GM23248 (cell line): ENCODE measurements at regions not wholly inside any gene's neighbourhood (a gene's known extent, or its start where the extent isn't known, plus 50 kb on each side); places are given as distances from the start of the nearest gene placed in this dataset.

ENCODE experiments used
- DNase-seq: peaks from one replicate; pipeline ENCODE4 v3.0.0-alpha.2; 2015
- H2AFZ ChIP-seq: fragments of 200-600 bp; sonication (generic); 2 replicates; pipeline ENCODE4 v1.6.1; 2016; ENCODE audit warnings: antibody characterized with exemption
- H3F3A ChIP-seq: fragments of 200-600 bp; sonication (generic); 2 replicates; pipeline ENCODE4 v1.6.1; 2016; ENCODE audit warnings: mild to moderate bottlenecking, antibody characterized with exemption, mixed run types; ENCODE audit not compliant: insufficient read depth
- H3K27ac ChIP-seq: fragments of 200-600 bp; sonication (generic); 2 replicates; pipeline ENCODE4 v1.5.1; 2016; ENCODE audit warnings: mild to moderate bottlenecking
- H3K27me3 ChIP-seq: fragments of 200-600 bp; sonication (generic); replicated peaks from 2 replicates; pipeline ENCODE4 v1.6.1; 2016; ENCODE audit warnings: mild to moderate bottlenecking; ENCODE audit not compliant: insufficient read depth
- H3K36me3 ChIP-seq: fragments of 200-600 bp; sonication (generic); 2 replicates; pipeline ENCODE4 v1.6.1; 2016; ENCODE audit warnings: low read depth, mild to moderate bottlenecking
- H3K4me1 ChIP-seq: fragments of 200-600 bp; sonication (generic); 2 replicates; pipeline ENCODE4 v1.6.1; 2016; ENCODE audit warnings: mild to moderate bottlenecking; ENCODE audit not compliant: insufficient read depth
- H3K4me2 ChIP-seq: fragments of 200-600 bp; sonication (generic); one replicate; pipeline ENCODE4 v1.6.1; 2016; ENCODE audit warnings: mild to moderate bottlenecking; ENCODE audit not compliant: unreplicated experiment
- H3K4me3 ChIP-seq: fragments of 200-600 bp; sonication (generic); 2 replicates; pipeline ENCODE4 v1.5.1; 2016; ENCODE audit warnings: mild to moderate bottlenecking
- H3K79me2 ChIP-seq: fragments of 200-600 bp; sonication (generic); 2 replicates; pipeline ENCODE4 v1.6.1; 2016; ENCODE audit warnings: mild to moderate bottlenecking; ENCODE audit not compliant: insufficient read depth
- H3K9ac ChIP-seq: fragments of 200-600 bp; sonication (generic); 2 replicates; pipeline ENCODE4 v1.6.1; 2016; ENCODE audit warnings: mild to moderate bottlenecking
- H3K9me2 ChIP-seq: fragments of 200-600 bp; sonication (generic); 2 replicates; pipeline ENCODE4 v1.6.1; 2016; ENCODE audit warnings: mixed run types, mild to moderate bottlenecking, moderate library complexity; ENCODE audit not compliant: insufficient read depth
- H3K9me3 ChIP-seq: fragments of 200-600 bp; sonication (generic); one replicate; pipeline ENCODE4 v1.6.1; 2017; ENCODE audit warnings: low read depth
- H4K20me1 ChIP-seq: fragments of 200-600 bp; sonication (generic); 2 replicates; pipeline ENCODE4 v1.6.0; 2016; ENCODE audit not compliant: insufficient read depth
- EZH2 ChIP-seq: fragments of 200-600 bp; sonication (generic); IDR thresholded peaks from 2 replicates; pipeline ENCODE4 v1.6.1; 2018; ENCODE audit warnings: antibody characterized with exemption, mild to moderate bottlenecking; ENCODE audit not compliant: insufficient read depth, poor library complexity, severe bottlenecking
- EZH2phosphoT487 ChIP-seq: fragments of 200-600 bp; sonication (generic); IDR thresholded peaks from 2 replicates; pipeline ENCODE4 v1.6.1; 2018; ENCODE audit warnings: antibody characterized with exemption, moderate library complexity, mild to moderate bottlenecking, low read depth; ENCODE audit not compliant: insufficient read depth
- WGBS, 2 experiments: methylation state at CpG; one replicate each; pipeline ENCODE4 v1.1.6; 2015 to 2017; ENCODE audit warnings: low lambda C conversion rate in 2 of 2, low coverage in 1 of 2; ENCODE audit errors: missing lambda C conversion rate in 2 of 2; 5-methylcytosine and 5-hydroxymethylcytosine counted together
- in situ Hi-C: fragments of 300-500 bp; cut with MboI; formaldehyde crosslinking; loops from 2 replicates; pipeline ENCODE4 v1.15.0; 2020

GRCh38 chr3:174540116-174540908 lies 318.8 kb upstream of the NAALADL2 start:
- Histone ChIP-seq H3K27me3 (no peaks in the 10 kb centered on the region), H3K79me2 (no peaks in the 10 kb centered on the region), H3K36me3 (no peaks in the 10 kb centered on the region), H4K20me1 (no peaks in the 10 kb centered on the region), H3K4me1 (peaks cover 10% of the 10 kb centered on the region), H3K9me2 (no peaks in the 10 kb centered on the region), H3K4me3 (no peak overlapping the region), H3F3A (peaks cover 9% of the 10 kb centered on the region), H2AFZ (no peak overlapping the region), H3K27ac (no peak overlapping the region), H3K4me2 (no peak overlapping the region), H3K9ac (no peak overlapping the region), H3K9me3 (no peaks in the 10 kb centered on the region)
- TF ChIP-seq EZH2phosphoT487 (no peak), EZH2 (no peak)
- no peak for DNase-seq
- WGBS, 2 experiments, result 92 to 97% methylated on average over 3 of the region's 3 CpGs
- in situ Hi-C loops, result no loop called here

GRCh38 chr3:174541708-174542315 lies 317.3 kb upstream of the NAALADL2 start:
- Histone ChIP-seq H3K27me3 (no peaks in the 10 kb centered on the region), H3K4me3 (no peak overlapping the region), H3K4me1 (peaks cover 10% of the 10 kb centered on the region), H2AFZ (no peak overlapping the region), H3K4me2 (peak overlapping the region; percentile 22), H3K9me2 (no peaks in the 10 kb centered on the region), H3K79me2 (no peaks in the 10 kb centered on the region), H3F3A (peaks cover 9% of the 10 kb centered on the region), H3K9ac (no peak overlapping the region), H3K9me3 (no peaks in the 10 kb centered on the region), H3K36me3 (no peaks in the 10 kb centered on the region), H4K20me1 (no peaks in the 10 kb centered on the region), H3K27ac (no peak overlapping the region)
- TF ChIP-seq EZH2phosphoT487 (no peak), EZH2 (no peak)
- in situ Hi-C loops, result no loop called here
- peak; percentile 72 for DNase-seq
- 56% methylated on average over 2 of the region's 2 CpGs for WGBS, 2 experiments

DNA sequence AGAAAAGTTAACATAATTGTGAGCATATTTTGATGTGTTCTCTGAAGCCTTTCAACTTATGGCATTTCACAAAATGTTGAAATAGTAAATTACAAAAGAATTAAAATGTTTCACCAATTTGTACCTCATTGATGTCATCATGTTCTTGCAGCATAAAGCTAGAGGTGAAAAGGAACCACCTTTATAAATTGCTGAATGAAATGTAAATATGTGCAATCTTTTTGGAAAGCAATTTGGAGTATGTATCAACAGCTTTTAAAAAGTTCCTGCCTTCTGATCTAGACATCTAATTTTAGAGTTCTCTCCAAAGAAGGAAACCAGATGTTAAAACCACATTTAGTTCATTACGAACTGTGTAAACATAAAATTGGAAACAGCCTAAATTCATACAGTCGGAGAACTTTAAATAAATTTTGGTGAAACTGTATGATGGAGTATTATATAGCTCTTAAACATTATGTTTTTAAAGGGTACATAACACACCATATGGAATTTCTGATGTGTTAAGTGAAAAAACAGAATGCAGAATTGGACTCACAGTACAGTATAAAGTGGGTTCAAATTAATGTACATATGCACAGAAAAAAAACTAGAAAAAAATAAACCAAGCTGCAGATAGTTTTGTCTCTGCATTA lies 311.2 kb upstream of the NAALADL2 start:
- WGBS, 2 experiments, result 21 to 27% methylated on average over 2 of the region's 2 CpGs
- 0 out of 2 replicates have a peak, but pooled peaks cover 6% of the 10 kb centered on the region for H3K4me1 ChIP-seq

GRCh38 chr3:174548841-174549623 lies 310.1 kb upstream of the NAALADL2 start:
- no peaks in the 10 kb centered on the region for H3K27me3 ChIP-seq
- H4K20me1 ChIP-seq, result no peaks in the 10 kb centered on the region
- H3K27ac ChIP-seq, result no peak overlapping the region
- in situ Hi-C loops, result no loop called here
- DNase-seq, result no peak
- 91 to 94% methylated on average over 4 of the region's 4 CpGs for WGBS, 2 experiments
- no peak overlapping the region for H2AFZ ChIP-seq
- H3F3A ChIP-seq, result peaks cover 4% of the 10 kb centered on the region; the same call in 1 of the 2 replicates
- TF ChIP-seq EZH2, result no peak
- no peak for TF ChIP-seq EZH2phosphoT487
- H3K9ac ChIP-seq, result no peak overlapping the region
- no peaks in the 10 kb centered on the region for H3K36me3 ChIP-seq
- H3K9me2 ChIP-seq, result no peaks in the 10 kb centered on the region
- H3K4me2 ChIP-seq, result no peak overlapping the region
- no peak overlapping the region for H3K4me3 ChIP-seq
- H3K4me1 ChIP-seq, result 0 out of 2 replicates have a peak, but pooled peaks cover 6% of the 10 kb centered on the region
- H3K79me2 ChIP-seq, result no peaks in the 10 kb centered on the region
- H3K9me3 ChIP-seq, result no peaks in the 10 kb centered on the region

More for the DNA sequence above, 311.2 kb upstream of the NAALADL2 start:
- H3K9me2 ChIP-seq, result no peaks in the 10 kb centered on the region
- H3F3A ChIP-seq, result peaks cover 4% of the 10 kb centered on the region; the same call in 1 of the 2 replicates
- H3K9ac ChIP-seq, result no peak overlapping the region
- TF ChIP-seq EZH2 (no peak), EZH2phosphoT487 (no peak)
- H3K79me2 ChIP-seq, result no peaks in the 10 kb centered on the region
- H3K9me3 ChIP-seq, result no peaks in the 10 kb centered on the region
- in situ Hi-C loops, result no loop called here
- no peaks in the 10 kb centered on the region for H4K20me1 ChIP-seq
- DNase-seq, result peak; percentile 3
- H2AFZ ChIP-seq, result no peak overlapping the region
- H3K4me2 ChIP-seq, result peak overlapping the region; percentile 25
- no peaks in the 10 kb centered on the region for H3K27me3 ChIP-seq
- no peak overlapping the region for H3K27ac ChIP-seq
- H3K4me3 ChIP-seq, result no peak overlapping the region
- H3K36me3 ChIP-seq, result no peaks in the 10 kb centered on the region
